Activated naive CD8-positive, alpha-beta T cell (primary cell): ENCODE measurements at regions not wholly inside any gene's neighbourhood (a gene's known extent, or its start where the extent isn't known, plus 50 kb on each side); places are given as distances from the start of the nearest gene placed in this dataset.
A peak's percentile ranks its signal among the peaks of the same experiment; 100 is the strongest.

Experiments
- H3K27ac Mint-ChIP-seq: one replicate; pipeline ENCODE4 v1.8.0; 2021; ENCODE audit warnings: mixed read lengths
- H3K27me3 Mint-ChIP-seq: one replicate; pipeline ENCODE4 v1.8.0; 2021; ENCODE audit warnings: mixed read lengths
- H3K36me3 Mint-ChIP-seq: one replicate; pipeline ENCODE4 v1.8.0; 2021; ENCODE audit warnings: mixed read lengths
- H3K4me1 Mint-ChIP-seq: one replicate; pipeline ENCODE4 v1.8.0; 2021; ENCODE audit warnings: low read depth, mixed read lengths
- H3K4me3 Mint-ChIP-seq: one replicate; pipeline ENCODE4 v1.8.0; 2021; ENCODE audit warnings: mild to moderate bottlenecking, mixed read lengths
- H3K9me3 Mint-ChIP-seq: one replicate; pipeline ENCODE4 v1.8.0; 2021; ENCODE audit warnings: low read depth, mixed read lengths

- peaks cover 17% of the 10 kb centered on the region for H3K4me1 Mint-ChIP-seq
- H3K27ac Mint-ChIP-seq: no peak overlapping the region
- H3K4me3 Mint-ChIP-seq: peak overlapping the region; percentile 24
- no peaks in the 10 kb centered on the region for H3K36me3 Mint-ChIP-seq
- H3K9me3 Mint-ChIP-seq: no peaks in the 10 kb centered on the region
- H3K27me3 Mint-ChIP-seq: no peaks in the 10 kb centered on the region
These were observed 205.3 kb downstream of the CD83 start for GRCh38 chr6:14322841-14323240.

GRCh38 chr6:14326774-14327173 lies 209.2 kb downstream of the CD83 start:
- H3K36me3 Mint-ChIP-seq: no peaks in the 10 kb centered on the region
- no peaks in the 10 kb centered on the region for H3K9me3 Mint-ChIP-seq
- no peak overlapping the region for H3K27ac Mint-ChIP-seq
- no peaks in the 10 kb centered on the region for H3K27me3 Mint-ChIP-seq
- H3K4me3 Mint-ChIP-seq: no peak overlapping the region
- H3K4me1 Mint-ChIP-seq: peaks cover 17% of the 10 kb centered on the region

- H3K4me1 Mint-ChIP-seq: peaks cover 9% of the 10 kb centered on the region
- no peaks in the 10 kb centered on the region for H3K9me3 Mint-ChIP-seq
- H3K4me3 Mint-ChIP-seq: no peak overlapping the region
- H3K36me3 Mint-ChIP-seq: no peaks in the 10 kb centered on the region
- H3K27ac Mint-ChIP-seq: no peak overlapping the region
- no peaks in the 10 kb centered on the region for H3K27me3 Mint-ChIP-seq
These were observed 210.6 kb downstream of the CD83 start for GRCh38 chr6:14328163-14328562.

DNA sequence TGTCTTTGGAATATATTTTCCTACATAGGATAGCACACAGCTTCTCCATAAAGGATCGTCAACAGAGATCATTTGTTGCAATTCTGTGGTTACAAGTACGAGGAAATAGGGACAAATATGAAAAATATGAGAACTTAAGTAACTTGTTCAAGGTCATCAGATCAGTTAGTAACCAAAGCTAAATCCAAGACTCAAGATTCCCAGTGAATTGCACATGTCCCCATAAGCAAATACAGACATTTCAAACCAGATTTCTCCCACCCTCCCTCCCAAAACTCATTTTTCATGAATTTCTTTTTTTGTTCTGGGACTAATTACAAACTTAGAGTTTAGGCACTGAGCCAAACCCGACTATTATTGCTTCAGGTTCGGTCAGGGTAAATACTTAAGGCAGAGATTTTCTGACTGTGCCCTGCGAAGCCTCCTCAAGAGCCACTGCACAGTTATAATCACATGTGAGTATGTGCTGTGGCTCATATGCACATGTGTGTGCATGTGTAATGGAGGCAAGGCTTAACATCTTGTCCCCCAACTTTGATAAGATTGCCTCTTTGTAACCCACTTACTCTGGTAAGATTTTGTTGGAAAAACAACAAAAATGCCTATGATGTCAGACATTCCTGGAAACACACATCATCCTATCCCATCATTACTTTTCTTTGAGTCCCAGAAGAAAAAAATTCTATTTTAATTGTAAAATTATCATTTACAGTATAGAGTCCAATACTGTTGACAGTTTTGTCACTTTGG lies 216.2 kb downstream of the CD83 start:
- no peaks in the 10 kb centered on the region for H3K27me3 Mint-ChIP-seq
- peaks cover 2% of the 10 kb centered on the region for H3K36me3 Mint-ChIP-seq
- no peaks in the 10 kb centered on the region for H3K9me3 Mint-ChIP-seq
- no peak overlapping the region for H3K4me3 Mint-ChIP-seq
- H3K27ac Mint-ChIP-seq: no peak overlapping the region
- no peaks in the 10 kb centered on the region for H3K4me1 Mint-ChIP-seq

DNA sequence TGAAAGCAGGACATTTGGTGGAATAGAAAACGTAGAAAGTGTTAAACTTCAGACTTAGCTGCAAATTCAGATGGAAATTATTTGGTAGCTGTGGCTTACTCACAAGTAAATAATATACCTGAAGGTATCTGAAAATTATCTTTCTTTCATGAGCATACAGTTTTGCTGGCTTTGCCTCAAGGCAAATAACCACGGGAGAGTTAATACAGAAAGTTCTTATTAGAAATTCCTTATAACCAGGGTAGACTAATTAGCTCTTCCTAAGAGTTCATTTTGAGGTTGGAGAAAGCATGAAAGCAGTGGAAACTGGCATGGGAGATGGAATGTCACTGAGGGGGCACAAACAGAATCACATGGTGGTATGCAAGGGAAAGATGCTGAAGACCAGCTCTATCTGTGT lies 217.5 kb downstream of the CD83 start:
- no peaks in the 10 kb centered on the region for H3K9me3 Mint-ChIP-seq
- no peaks in the 10 kb centered on the region for H3K4me1 Mint-ChIP-seq
- peaks cover 2% of the 10 kb centered on the region for H3K36me3 Mint-ChIP-seq
- no peak overlapping the region for H3K4me3 Mint-ChIP-seq
- H3K27me3 Mint-ChIP-seq: no peaks in the 10 kb centered on the region
- no peak overlapping the region for H3K27ac Mint-ChIP-seq

GRCh38 chr6:14337152-14337551 lies 219.6 kb downstream of the CD83 start:
- Mint-ChIP-seq H3K36me3 (peaks cover 2% of the 10 kb centered on the region), H3K4me1 (no peaks in the 10 kb centered on the region), H3K9me3 (no peaks in the 10 kb centered on the region), H3K27me3 (no peaks in the 10 kb centered on the region), H3K27ac (no peak overlapping the region), H3K4me3 (no peak overlapping the region)

GRCh38 chr6:14339172-14339571 lies 221.6 kb downstream of the CD83 start:
- Mint-ChIP-seq H3K27ac (no peak overlapping the region), H3K4me3 (no peak overlapping the region), H3K4me1 (no peaks in the 10 kb centered on the region)

DNA sequence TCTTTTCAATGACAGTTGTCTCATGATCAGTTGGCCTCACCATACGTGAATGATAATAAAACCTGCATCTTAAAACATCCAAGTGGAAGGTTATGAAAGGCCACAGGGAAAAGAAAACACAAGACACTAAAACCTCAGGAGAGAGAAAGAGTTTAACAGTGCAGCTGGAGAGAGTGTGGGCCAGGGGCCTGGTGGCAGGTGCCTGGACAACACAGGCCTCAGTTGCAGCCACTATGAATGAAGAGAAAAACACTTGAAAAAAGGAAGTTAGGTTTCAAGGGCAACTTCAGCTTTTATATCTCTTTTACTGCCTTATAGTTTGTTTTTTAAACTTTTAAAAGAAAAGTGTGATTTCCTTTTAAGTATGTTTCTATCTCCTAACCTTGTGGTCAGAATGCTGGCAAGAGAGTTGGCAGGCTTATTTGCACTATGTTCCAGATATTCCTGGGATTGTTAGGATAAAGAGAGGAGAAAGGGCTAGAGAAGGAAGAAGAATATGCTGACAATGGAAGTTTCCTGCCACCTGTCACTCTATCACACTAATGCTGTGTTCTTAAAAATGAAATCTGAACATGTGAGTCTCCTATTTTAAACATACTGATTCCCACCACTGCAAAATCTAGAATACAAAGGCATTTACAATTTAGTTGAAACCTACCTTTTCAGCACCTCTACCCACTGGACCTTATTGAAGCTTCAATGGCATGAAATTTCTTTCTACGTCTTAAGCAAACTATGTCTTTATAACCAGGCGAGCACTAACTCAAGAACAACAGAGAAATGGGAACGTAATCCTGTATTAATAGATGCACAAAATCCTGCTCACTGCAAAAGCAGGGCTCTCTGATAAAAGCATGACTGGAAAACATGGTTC lies 222.4 kb downstream of the CD83 start:
- H3K27ac Mint-ChIP-seq: no peak overlapping the region
- H3K27me3 Mint-ChIP-seq: no peaks in the 10 kb centered on the region
- H3K4me3 Mint-ChIP-seq: no peak overlapping the region
- peaks cover 2% of the 10 kb centered on the region for H3K36me3 Mint-ChIP-seq
- no peaks in the 10 kb centered on the region for H3K4me1 Mint-ChIP-seq
- H3K9me3 Mint-ChIP-seq: no peaks in the 10 kb centered on the region

More at GRCh38 chr6:14339172-14339571, 221.6 kb downstream of the CD83 start:
- Mint-ChIP-seq H3K36me3 (peaks cover 2% of the 10 kb centered on the region), H3K27me3 (no peaks in the 10 kb centered on the region), H3K9me3 (no peaks in the 10 kb centered on the region)

DNA sequence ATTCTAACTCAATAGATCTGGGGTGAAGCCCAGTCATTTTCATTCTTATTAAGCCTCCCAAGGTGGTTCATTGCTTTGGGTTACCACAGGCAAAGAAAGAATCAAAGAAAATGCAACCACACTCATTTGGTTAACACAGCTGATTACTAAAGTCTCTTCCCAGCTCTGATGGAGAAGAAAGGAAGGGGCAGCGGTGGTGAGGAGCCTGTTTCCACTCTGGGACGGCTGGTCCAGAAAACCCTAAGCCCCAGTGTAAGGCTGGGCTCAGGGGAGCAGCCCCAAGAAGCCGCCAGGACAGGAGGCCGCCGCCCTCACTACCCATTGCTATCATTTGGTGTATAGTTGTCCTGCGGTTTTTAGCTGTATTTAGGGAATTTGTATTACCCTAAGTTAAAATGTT lies 226.9 kb downstream of the CD83 start:
- H3K9me3 Mint-ChIP-seq: no peaks in the 10 kb centered on the region
- H3K4me3 Mint-ChIP-seq: no peak overlapping the region
- no peaks in the 10 kb centered on the region for H3K4me1 Mint-ChIP-seq
- H3K36me3 Mint-ChIP-seq: no peaks in the 10 kb centered on the region
- no peak overlapping the region for H3K27ac Mint-ChIP-seq
- no peaks in the 10 kb centered on the region for H3K27me3 Mint-ChIP-seq

- H3K4me1 Mint-ChIP-seq: peaks cover 7% of the 10 kb centered on the region
- no peak overlapping the region for H3K27ac Mint-ChIP-seq
- no peaks in the 10 kb centered on the region for H3K27me3 Mint-ChIP-seq
- no peak overlapping the region for H3K4me3 Mint-ChIP-seq
- peaks cover 3% of the 10 kb centered on the region for H3K9me3 Mint-ChIP-seq
- H3K36me3 Mint-ChIP-seq: peaks cover 3% of the 10 kb centered on the region
These were observed 230.8 kb downstream of the CD83 start for GRCh38 chr6:14348389-14348788.

- H3K9me3 Mint-ChIP-seq: peaks cover 3% of the 10 kb centered on the region
- peaks cover 17% of the 10 kb centered on the region for H3K4me1 Mint-ChIP-seq
- H3K27me3 Mint-ChIP-seq: no peaks in the 10 kb centered on the region
- no peak overlapping the region for H3K4me3 Mint-ChIP-seq
- H3K36me3 Mint-ChIP-seq: peaks cover 3% of the 10 kb centered on the region
- no peak overlapping the region for H3K27ac Mint-ChIP-seq
These were observed 231.9 kb downstream of the CD83 start for GRCh38 chr6:14349507-14349906.

- Mint-ChIP-seq H3K27me3 (no peaks in the 10 kb centered on the region), H3K4me1 (peaks cover 24% of the 10 kb centered on the region), H3K36me3 (peaks cover 3% of the 10 kb centered on the region), H3K9me3 (peaks cover 3% of the 10 kb centered on the region), H3K4me3 (no peak overlapping the region), H3K27ac (no peak overlapping the region)
These were observed 232.6 kb downstream of the CD83 start for GRCh38 chr6:14350210-14350609.

- peak overlapping the region; percentile 2 for H3K27ac Mint-ChIP-seq
- peaks cover 3% of the 10 kb centered on the region for H3K9me3 Mint-ChIP-seq
- no peaks in the 10 kb centered on the region for H3K27me3 Mint-ChIP-seq
- no peak overlapping the region for H3K4me3 Mint-ChIP-seq
- peaks cover 3% of the 10 kb centered on the region for H3K36me3 Mint-ChIP-seq
- peaks cover 26% of the 10 kb centered on the region for H3K4me1 Mint-ChIP-seq
These were observed 235.7 kb downstream of the CD83 start for GRCh38 chr6:14353281-14353680.

DNA sequence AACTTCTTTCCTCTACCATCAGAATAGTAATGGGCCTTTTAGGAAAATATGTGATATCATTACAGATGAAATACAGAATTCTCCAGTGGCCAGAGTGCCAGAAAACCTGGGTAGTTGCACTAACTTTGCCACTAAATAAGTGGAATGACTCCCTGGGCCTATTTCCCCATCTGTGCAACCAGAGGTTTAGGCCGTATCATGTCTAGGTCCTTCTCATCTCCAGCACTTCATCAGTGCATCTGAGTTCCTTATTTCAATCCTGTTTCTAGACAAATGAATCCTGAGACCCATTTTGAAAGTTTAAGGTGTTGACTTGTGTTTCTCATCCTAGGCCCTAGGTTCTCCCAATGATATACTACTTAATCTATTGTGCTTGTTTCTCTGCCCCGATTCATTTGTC lies 236.2 kb downstream of the CD83 start:
- H3K4me1 Mint-ChIP-seq: peaks cover 26% of the 10 kb centered on the region
- H3K9me3 Mint-ChIP-seq: peaks cover 3% of the 10 kb centered on the region
- no peaks in the 10 kb centered on the region for H3K27me3 Mint-ChIP-seq
- no peak overlapping the region for H3K4me3 Mint-ChIP-seq
- H3K27ac Mint-ChIP-seq: peak overlapping the region; percentile 2
- peaks cover 3% of the 10 kb centered on the region for H3K36me3 Mint-ChIP-seq

GRCh38 chr6:14354919-14355572 lies 237.5 kb downstream of the CD83 start:
- H3K9me3 Mint-ChIP-seq: peaks cover 3% of the 10 kb centered on the region

More at GRCh38 chr6:14354919-14355572, 237.5 kb downstream of the CD83 start:
- peaks cover 26% of the 10 kb centered on the region for H3K4me1 Mint-ChIP-seq
- peak overlapping the region; percentile 67 for H3K27ac Mint-ChIP-seq
- H3K4me3 Mint-ChIP-seq: peak overlapping the region; percentile 33
- no peaks in the 10 kb centered on the region for H3K27me3 Mint-ChIP-seq
- peaks cover 3% of the 10 kb centered on the region for H3K36me3 Mint-ChIP-seq
